Right cardiac atrium (tissue), 5 donors: ENCODE measurements at regions not wholly inside any gene's neighbourhood (a gene's known extent, or its start where the extent isn't known, plus 50 kb on each side); places are given as distances from the start of the nearest gene placed in this dataset.

Experiments used
- ATAC-seq, 2 donors: fragments of 200-7000 bp; cut with Tn5 transposase; one replicate each; pipeline versions ENCODE4 v1.8.0 to v1.9.1; 2020; ENCODE audit warnings: moderate library complexity in 2 of 2, mild to moderate bottlenecking in 1 of 2
- DNase-seq, 3 donors: peaks; one replicate each; pipeline ENCODE4 v3.0.0-alpha.2; 2020
- H3K27ac ChIP-seq: one replicate; pipeline ENCODE4 v1.5.1; 2013; ENCODE audit warnings: mild to moderate bottlenecking, low read length, control low read depth, moderate library complexity
- H3K27me3 ChIP-seq: one replicate; pipeline ENCODE4 v1.6.1; 2013; ENCODE audit not compliant: control insufficient read depth, insufficient read depth
- H3K4me1 ChIP-seq: one replicate; pipeline ENCODE4 v1.6.1; 2013; ENCODE audit warnings: low read length; ENCODE audit not compliant: control insufficient read depth, insufficient read depth
- H3K4me3 ChIP-seq: one replicate; pipeline ENCODE4 v1.5.1; 2013; ENCODE audit warnings: low read length, control low read depth
- H3K9me3 ChIP-seq: one replicate; pipeline ENCODE4 v1.6.1; 2013; ENCODE audit warnings: low read length; ENCODE audit not compliant: control insufficient read depth
- WGBS: extraction: QIAGEN DNeasy Blood & Tissue Kit; methylation state at CpG from one replicate; pipeline ENCODE4 v1.1.7; 2013; 5-methylcytosine and 5-hydroxymethylcytosine counted together
- intact Hi-C, 4 donors: fragments of 100-400 bp; cut with DNase I; formaldehyde crosslinking; loops; one replicate each; pipeline versions ENCODE4 v1.11.0 to v1.14.0; 2022 to 2023
- donor health status: healthy with polysubstance abuse.
- donor health status: DM: no; HTN: yes; CAD: no.
- donor health status: DM: no; HTN: no; CAD: no.
- donor health status: DM: no; HTN: yes; CAD: no; lungs with severe emphysema.
- donor health status: DM: yes; HTN: yes; CAD: no.

GRCh38 chr7:9921326-9921725 is 1052.3 kb upstream of the PHF14 start:
- Histone ChIP-seq H3K9me3 (no peaks in the 10 kb centered on the region), H3K27ac (no peak overlapping the region), H3K4me3 (no peak overlapping the region), H3K4me1 (no peaks in the 10 kb centered on the region), H3K27me3 (no peaks in the 10 kb centered on the region)
- DNase-seq (no peak), ATAC-seq (no peak)
- WGBS = 78% methylated on average over 3 of the region's 3 CpGs
- intact Hi-C loops = no loop called here

GRCh38 chr7:9937944-9938631 is 1035.6 kb upstream of the PHF14 start:
- Histone ChIP-seq H3K9me3 (no peaks in the 10 kb centered on the region), H3K4me3 (no peak overlapping the region), H3K4me1 (no peaks in the 10 kb centered on the region), H3K27me3 (no peaks in the 10 kb centered on the region), H3K27ac (no peak overlapping the region)
- intact Hi-C loops = no loop called here
- 51% methylated on average over 2 of the region's 2 CpGs for WGBS
- ATAC-seq (no peak), DNase-seq (no peak)

GRCh38 chr7:9939176-9939575 is 1034.5 kb upstream of the PHF14 start:
- H3K9me3 ChIP-seq = no peaks in the 10 kb centered on the region
- no peaks in the 10 kb centered on the region for H3K4me1 ChIP-seq
- intact Hi-C loops = no loop called here
- H3K4me3 ChIP-seq = no peak overlapping the region
- DNase-seq = no peak
- H3K27ac ChIP-seq = no peak overlapping the region
- ATAC-seq = no peak
- H3K27me3 ChIP-seq = no peaks in the 10 kb centered on the region

GRCh38 chr7:9945131-9945530 is 1028.5 kb upstream of the PHF14 start:
- no peaks in the 10 kb centered on the region for H3K9me3 ChIP-seq

GRCh38 chr7:9945857-9946256 is 1027.8 kb upstream of the PHF14 start:
- no peaks in the 10 kb centered on the region for H3K4me1 ChIP-seq
- H3K27me3 ChIP-seq = no peaks in the 10 kb centered on the region
- WGBS = 89% methylated on average over 2 of the region's 2 CpGs
- DNase-seq (no peak), ATAC-seq (no peak)
- intact Hi-C loops = no loop called here
- no peak overlapping the region for H3K4me3 ChIP-seq
- no peak overlapping the region for H3K27ac ChIP-seq
- H3K9me3 ChIP-seq = no peaks in the 10 kb centered on the region

More at GRCh38 chr7:9945131-9945530, 1028.5 kb upstream of the PHF14 start:
- intact Hi-C loops = no loop called here
- H3K27ac ChIP-seq = no peak overlapping the region
- no peak for ATAC-seq
- no peaks in the 10 kb centered on the region for H3K27me3 ChIP-seq
- no peaks in the 10 kb centered on the region for H3K4me1 ChIP-seq
- H3K4me3 ChIP-seq = no peak overlapping the region
- no peak for DNase-seq

GRCh38 chr7:9955138-9955537 is 1018.5 kb upstream of the PHF14 start:
- H3K9me3 ChIP-seq = no peaks in the 10 kb centered on the region
- WGBS = 84% methylated on average over 2 of the region's 2 CpGs

GRCh38 chr7:9958486-9958885 is 1015.2 kb upstream of the PHF14 start:
- 65% methylated on average over 5 of the region's 5 CpGs for WGBS
- no peak for ATAC-seq
- no peak overlapping the region for H3K4me3 ChIP-seq

More at GRCh38 chr7:9955138-9955537, 1018.5 kb upstream of the PHF14 start:
- ATAC-seq (no peak), DNase-seq (no peak)
- Histone ChIP-seq H3K4me1 (no peaks in the 10 kb centered on the region), H3K4me3 (no peak overlapping the region), H3K27ac (no peak overlapping the region), H3K27me3 (no peaks in the 10 kb centered on the region)
- intact Hi-C loops = no loop called here

GRCh38 chr7:9960460-9960859 is 1013.2 kb upstream of the PHF14 start:
- ATAC-seq (no peak), DNase-seq (no peak)
- intact Hi-C loops = no loop called here
- no peaks in the 10 kb centered on the region for H3K4me1 ChIP-seq
- H3K27me3 ChIP-seq = no peaks in the 10 kb centered on the region
- no peak overlapping the region for H3K4me3 ChIP-seq
- no peak overlapping the region for H3K27ac ChIP-seq
- no peaks in the 10 kb centered on the region for H3K9me3 ChIP-seq
- 45% methylated on average over 3 of the region's 3 CpGs for WGBS

More at GRCh38 chr7:9958486-9958885, 1015.2 kb upstream of the PHF14 start:
- Histone ChIP-seq H3K27ac (no peak overlapping the region), H3K27me3 (no peaks in the 10 kb centered on the region), H3K9me3 (no peaks in the 10 kb centered on the region), H3K4me1 (no peaks in the 10 kb centered on the region)
- DNase-seq = no peak
- intact Hi-C loops = no loop called here

- WGBS = 92% methylated on average over 5 of the region's 5 CpGs
- no peaks in the 10 kb centered on the region for H3K9me3 ChIP-seq
- H3K4me3 ChIP-seq = no peak overlapping the region
- DNase-seq = no peak
- H3K4me1 ChIP-seq = no peaks in the 10 kb centered on the region
- intact Hi-C loops = no loop called here
- H3K27me3 ChIP-seq = no peaks in the 10 kb centered on the region
- no peak overlapping the region for H3K27ac ChIP-seq
- no peak for ATAC-seq
These were observed 1012.3 kb upstream of the PHF14 start for GRCh38 chr7:9961161-9961922.

- no peaks in the 10 kb centered on the region for H3K4me1 ChIP-seq
- H3K27ac ChIP-seq = no peak overlapping the region
- H3K27me3 ChIP-seq = no peaks in the 10 kb centered on the region
- H3K4me3 ChIP-seq = no peak overlapping the region
- H3K9me3 ChIP-seq = no peaks in the 10 kb centered on the region
- 71% methylated on average over 4 of the region's 4 CpGs for WGBS
- DNase-seq = no peak
- intact Hi-C loops = no loop called here
- no peak for ATAC-seq
These were observed 1010.9 kb upstream of the PHF14 start for GRCh38 chr7:9962742-9963141.

GRCh38 chr7:9978106-9979064 is 995.3 kb upstream of the PHF14 start:
- Histone ChIP-seq H3K27ac (no peak overlapping the region), H3K4me3 (no peak overlapping the region), H3K4me1 (no peaks in the 10 kb centered on the region), H3K27me3 (no peaks in the 10 kb centered on the region), H3K9me3 (no peaks in the 10 kb centered on the region)
- intact Hi-C loops = no loop called here
- 64% methylated on average over 4 of the region's 4 CpGs for WGBS
- ATAC-seq (no peak), DNase-seq (no peak)
